GM12892 (cell line): ENCODE measurements at regions not wholly inside any gene's neighbourhood (a gene's known extent, or its start where the extent isn't known, plus 50 kb on each side); places are given as distances from the start of the nearest gene placed in this dataset.

Experiments
- POLR2A ChIP-seq: IDR thresholded peaks from 2 replicates; pipeline ENCODE4 v1.6.1; 2011; ENCODE audit warnings: low read depth, low read length, control low read depth
- POLR2AphosphoS5 ChIP-seq: IDR thresholded peaks from 2 replicates; pipeline ENCODE4 v1.6.1; 2011; ENCODE audit warnings: low read depth, low read length, control low read depth

- no peak for TF ChIP-seq POLR2AphosphoS5
- no peak for TF ChIP-seq POLR2A
These were observed 211.9 kb upstream of the FUT9 start for GRCh38 chr6:95803889-95804288.
